Stimulated activated CD4-positive, alpha-beta T cell treated with anti-CD3 and anti-CD28 coated beads, Interleukin-4, amount 100 ng/mL, for 48 hours (primary cell): ENCODE measurements at regions not wholly inside any gene's neighbourhood (a gene's known extent, or its start where the extent isn't known, plus 50 kb on each side); places are given as distances from the start of the nearest gene placed in this dataset.

ENCODE experiments used
- DNase-seq, 2 donors: peaks; one replicate each; pipeline ENCODE4 v3.0.0-alpha.2; 2020; ENCODE audit warnings: low read depth in 2 of 2

DNA sequence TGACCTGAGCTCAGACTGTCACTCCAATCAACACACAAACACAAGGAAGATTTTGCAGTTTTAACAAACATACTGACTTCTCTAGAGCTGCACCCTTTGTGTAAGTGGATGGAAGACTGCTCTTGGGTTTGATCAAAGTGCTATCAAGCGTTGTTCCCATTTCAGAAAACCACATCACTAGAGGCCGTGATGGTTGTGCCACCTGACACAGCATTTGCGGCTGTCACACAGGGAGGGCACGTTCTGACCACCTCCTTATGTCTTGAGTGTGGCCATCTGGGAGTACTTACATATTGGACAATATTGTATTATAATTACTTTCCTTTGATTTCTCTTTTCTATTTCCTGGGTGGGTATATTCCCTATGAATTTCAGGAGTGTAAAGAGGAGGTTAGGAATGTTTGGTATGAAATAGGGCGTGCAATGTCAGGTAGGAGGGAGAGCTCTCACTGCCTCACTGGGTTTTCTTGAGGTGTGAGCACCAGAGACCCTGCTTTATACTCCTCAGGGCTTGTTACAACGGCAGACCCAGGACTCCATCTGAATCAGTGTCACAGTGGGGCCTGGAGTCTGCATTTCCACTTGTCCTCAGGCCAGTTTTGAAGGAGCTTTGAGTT is 74.3 kb downstream of the SYNE3 start:
- DNase-seq = no peak

DNA sequence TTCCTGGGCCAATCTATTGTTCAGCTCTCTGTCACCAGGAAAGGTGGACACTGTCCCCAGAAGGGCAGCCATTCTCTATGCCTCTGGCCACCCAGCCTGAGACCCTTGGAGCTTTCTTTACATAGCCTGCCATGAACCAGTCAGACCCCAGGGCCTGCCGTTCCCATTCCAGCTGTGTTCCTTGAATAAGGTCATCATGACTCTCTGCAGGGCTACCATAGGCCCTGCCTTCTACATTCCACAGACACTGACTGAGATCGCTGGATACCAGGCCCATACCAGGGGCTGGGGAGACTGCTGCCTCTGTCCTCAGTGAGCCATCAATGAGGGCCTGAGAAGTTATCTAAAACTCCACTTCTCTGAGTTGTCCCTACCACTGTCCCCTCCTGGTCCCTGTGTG is 75.5 kb downstream of the SYNE3 start:
- no peak for DNase-seq

DNA sequence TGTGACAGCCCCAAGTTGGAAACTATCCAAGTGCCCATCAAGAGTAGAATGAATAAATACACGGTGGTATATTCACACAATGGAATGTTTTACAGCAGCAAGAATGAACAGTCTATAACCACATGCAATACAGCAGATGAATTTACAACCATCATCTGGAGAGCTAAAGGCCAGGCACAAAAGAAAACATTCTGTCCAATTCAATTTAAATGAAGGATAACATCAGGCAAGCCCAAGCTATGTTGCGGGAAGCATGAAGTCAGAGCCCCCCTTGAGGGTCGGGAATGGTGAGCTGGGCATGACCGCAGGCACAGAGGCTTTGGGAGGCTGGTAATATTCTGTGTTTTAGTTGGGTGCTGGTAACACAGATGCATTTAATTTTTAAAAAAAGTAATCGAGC is 76.0 kb downstream of the SYNE3 start:
- DNase-seq = no peak

DNA sequence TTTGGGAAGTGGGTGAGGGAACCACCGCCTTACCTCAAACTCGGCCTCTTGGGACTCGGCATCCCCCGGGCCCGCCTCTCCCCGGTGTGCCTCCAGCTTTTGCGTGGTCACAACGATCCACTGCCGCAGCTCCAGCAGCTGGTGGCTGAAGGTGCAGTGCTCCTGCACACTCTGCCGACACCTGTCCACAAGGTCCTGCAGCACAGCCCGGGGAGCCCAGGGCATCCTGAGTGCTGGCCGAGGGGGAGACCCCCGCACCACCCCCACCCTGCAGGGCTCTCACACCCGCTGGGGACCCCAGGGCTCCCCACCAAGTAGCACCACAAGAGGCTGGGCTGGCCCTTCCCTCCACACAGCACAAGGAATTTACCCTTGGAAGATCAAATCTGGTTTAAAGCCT is 76.6 kb downstream of the SYNE3 start:
- DNase-seq = no peak

GRCh38 chr14:95437715-95438114 is 78.7 kb downstream of the SYNE3 start:
- no peak for DNase-seq

DNA sequence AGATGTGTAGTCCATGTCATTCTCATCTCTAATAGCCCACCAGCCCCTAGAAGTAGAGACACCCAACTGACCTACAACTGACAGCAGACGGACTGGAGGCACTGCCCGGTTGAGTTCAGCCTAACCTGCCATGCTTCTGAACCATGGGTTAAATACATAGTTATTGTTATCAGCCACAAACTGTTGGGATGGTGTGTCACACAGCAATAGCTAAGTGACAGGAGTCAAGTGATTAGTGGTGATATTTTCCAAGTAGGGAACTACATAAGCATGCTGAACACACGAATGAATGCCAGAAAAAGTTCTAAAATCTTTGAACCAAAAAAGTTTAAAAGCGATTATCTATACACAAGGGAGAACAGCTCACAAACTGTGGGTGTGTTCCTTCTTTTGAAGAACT is 80.1 kb downstream of the SYNE3 start:
- DNase-seq = no peak

DNA sequence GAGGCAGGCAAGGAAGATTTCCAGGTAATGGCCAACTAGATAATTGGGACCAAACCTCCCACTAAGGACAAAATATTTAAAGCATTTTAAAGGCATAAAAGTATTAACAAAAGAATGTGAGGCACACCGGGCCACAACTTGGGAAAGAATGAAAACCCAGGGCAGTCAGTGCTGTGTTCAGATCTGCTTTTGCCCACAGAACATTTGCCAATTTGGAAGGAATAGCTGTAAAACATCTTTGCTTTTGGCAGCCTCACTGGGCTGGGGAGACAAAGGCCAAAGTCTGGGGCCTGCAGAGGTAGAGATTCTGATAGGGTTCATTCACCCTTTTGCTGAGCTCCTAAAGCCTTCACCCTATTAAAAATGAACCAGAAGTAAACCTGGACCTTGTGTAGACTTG is 82.3 kb downstream of the SYNE3 start:
- no peak for DNase-seq

DNA sequence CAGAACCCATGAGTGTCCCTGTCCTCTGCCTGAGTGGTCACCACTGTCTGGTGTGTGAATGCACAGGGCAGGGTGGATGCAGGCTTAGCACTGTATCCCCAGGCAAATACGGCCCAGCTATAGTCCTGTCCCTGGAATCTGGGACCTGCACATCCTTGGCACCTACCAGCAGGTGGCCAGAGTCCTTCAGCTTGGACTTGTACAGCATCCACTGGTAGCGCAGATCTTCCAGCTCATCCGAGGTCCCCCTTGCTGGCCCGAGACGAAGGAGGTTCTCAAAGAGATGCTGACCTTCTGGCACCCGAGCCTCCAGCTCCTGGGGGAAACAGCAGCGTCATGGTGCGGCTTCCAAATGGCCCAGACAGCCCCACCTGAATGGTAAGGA is 83.4 kb downstream of the SYNE3 start:
- no peak for DNase-seq

DNA sequence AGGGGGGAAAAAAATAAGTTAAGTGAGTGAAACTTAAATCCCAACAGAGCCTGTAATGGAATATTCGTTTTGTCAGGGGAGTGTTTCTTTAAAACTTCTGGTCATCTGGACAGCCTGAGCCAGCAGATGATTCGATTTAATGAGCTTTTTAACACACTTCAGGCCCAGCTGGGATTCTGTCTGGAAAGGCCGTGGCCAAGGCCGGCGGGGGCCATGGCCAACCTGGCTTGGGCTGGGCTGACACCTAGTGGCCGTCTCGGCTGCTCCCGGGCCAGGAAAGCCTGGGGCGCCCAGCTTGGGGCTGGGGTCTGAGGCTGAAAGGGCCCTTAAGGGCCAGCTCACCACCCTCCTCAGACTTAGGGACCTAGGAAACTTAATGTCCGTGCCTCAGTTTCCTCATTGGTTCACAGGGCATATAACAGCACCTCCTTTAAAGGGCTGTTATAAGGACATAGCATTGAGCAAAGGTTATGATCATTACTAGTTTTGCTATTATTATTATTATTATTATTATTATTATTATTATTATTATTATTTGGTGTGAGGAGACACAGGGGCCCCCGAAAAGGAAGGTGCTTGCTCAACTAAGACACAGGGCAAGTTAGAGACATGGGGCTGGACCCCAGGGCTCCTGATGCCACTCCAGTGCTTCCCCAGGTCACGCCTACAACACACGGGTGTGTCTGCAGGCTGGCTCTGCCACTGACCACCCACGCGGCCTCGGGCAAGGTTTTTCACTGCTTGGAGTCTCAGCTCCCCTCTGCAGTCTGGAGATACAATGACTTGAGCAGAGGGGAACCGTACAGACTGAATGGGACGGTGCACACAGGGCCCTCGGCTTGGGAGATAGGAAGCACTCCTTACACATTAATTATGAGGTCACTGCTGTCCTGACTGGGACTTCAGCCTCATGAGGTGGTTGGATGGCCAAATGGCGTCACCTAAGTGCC is 84.0 kb downstream of the SYNE3 start:
- no peak for DNase-seq

DNA sequence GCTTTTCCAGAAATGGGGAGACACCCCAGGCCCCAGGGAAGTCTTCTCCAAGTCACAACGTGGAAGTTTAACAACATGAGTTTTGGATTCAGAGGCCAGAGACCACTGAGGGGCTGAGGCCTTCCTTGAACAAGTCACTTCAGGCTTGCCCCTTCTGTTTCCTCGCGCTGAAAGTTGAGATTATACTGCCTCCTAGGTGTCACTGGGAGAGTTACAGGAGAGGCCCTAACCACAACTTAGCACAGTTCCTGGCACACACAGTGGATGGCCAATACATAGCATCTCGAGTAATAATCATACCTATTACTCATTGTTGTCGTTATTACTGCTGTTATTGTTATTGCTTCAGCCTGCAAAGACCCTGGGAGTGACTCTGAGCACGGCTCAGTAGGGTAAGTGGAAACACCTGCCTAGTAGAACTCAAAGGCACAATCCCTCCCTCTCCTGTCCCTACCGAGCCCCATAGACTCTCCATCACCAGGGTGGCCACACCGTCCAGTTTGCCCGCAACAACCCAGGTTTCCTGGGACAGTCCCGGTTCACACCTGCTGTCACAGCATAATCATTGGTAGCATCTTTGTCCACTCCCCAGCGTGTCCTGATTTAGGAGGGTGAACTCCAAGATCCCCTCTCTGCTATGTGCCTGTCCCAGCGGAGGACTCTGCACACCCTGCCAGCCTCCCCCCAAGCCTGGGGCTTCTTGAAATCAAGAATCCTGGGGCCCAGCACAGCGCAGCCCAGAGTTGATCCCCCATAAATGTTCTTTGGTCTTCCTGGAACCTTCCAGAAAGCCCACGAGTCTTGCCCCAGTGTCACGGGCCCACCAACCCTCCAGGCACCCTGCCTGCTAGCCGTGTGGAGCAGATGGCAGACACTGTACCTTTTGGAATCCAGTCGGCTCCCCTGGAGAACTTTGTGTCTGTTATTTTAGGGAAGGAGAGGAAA is 85.0 kb downstream of the SYNE3 start:
- no peak for DNase-seq

DNA sequence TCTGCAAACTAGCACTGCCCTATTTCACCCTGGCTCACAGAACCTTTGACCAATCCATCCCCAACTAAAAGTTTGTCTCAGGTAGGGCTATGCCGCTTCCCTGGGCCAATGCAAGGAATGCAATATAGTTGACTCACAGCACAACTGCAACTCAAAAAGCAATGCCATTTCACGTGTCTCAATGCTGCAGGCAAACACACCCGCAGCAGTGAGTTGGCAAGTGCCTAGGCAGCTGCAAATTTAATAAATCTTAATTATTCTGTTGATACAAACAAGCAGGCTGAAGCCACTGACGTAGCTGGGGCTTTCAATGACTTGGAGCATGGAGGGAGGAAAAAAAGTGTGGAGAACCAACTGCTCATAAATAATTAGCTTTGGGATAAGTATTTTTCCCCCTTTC is 87.9 kb downstream of the SYNE3 start:
- no peak for DNase-seq

- DNase-seq = no peak
Observed at GRCh38 chr14:95426116-95426475, 90.4 kb downstream of the SYNE3 start.

- no peak for DNase-seq
Observed at GRCh38 chr14:95425369-95426115, 90.9 kb downstream of the SYNE3 start.

GRCh38 chr14:95424529-95424928 is 91.9 kb downstream of the SYNE3 start:
- DNase-seq = no peak

GRCh38 chr14:95421741-95422140 is 94.7 kb downstream of the SYNE3 start:
- DNase-seq = no peak

DNA sequence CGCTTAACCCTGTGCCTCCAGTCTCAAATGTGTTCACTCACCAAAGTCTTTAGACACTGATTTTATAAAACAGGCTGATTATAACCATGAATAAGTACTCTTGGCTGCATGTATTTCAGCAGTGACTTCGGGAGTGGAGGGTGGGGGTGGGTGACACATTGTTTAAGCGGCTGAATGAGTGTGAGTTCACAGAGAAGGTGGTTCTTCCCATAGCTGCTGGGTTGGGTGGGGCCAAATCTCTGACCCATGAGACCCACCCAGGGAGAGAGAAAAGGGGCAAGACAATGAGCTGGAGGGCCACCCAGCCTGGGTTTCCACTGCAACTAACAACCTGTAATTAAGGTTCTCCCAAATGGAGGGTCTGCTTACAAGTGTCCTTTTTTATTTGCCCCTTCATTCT is 96.4 kb downstream of the SYNE3 start:
- no peak for DNase-seq

GRCh38 chr14:95419569-95419968 is 96.9 kb downstream of the SYNE3 start:
- DNase-seq = no peak

DNA sequence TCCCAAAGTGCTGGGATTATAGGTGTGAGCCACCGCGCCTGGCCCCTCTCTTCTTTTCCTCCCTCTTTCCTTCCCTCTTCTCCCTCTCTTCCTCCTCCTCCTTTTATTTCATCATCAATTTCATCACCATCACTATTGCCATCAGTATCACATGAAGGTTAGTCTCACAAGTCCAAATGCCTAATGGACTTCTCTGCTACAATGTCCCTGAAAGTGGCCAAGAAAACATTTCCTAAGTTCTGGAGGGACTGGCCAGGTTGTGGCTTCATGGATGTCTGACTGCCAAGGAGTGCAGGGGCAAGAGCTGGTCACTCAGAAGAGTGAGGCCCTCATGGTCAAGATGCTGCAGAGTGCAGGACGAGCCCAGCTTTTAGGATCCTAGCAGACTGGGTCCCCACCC is 97.6 kb downstream of the SYNE3 start:
- no peak for DNase-seq

DNA sequence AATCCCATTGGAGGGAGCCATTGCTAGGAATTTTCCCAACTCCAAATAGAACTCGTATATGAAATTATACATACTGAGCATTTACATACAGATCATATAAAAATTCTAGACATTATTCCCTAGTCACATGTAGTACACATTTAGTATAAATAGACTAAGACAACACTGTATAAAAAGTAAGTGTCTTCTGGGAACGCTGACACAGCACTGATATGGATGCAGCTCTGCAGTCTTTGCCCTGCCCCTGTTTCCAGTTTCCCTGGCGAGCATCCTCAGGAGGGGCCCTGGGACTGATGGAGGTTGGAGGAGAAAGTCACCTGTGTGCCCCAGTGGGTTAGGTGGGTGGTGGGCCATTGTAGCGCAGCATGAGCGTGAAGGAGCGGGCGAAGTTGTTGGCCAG is 97.8 kb upstream of the CLMN start:
- no peak for DNase-seq

DNA sequence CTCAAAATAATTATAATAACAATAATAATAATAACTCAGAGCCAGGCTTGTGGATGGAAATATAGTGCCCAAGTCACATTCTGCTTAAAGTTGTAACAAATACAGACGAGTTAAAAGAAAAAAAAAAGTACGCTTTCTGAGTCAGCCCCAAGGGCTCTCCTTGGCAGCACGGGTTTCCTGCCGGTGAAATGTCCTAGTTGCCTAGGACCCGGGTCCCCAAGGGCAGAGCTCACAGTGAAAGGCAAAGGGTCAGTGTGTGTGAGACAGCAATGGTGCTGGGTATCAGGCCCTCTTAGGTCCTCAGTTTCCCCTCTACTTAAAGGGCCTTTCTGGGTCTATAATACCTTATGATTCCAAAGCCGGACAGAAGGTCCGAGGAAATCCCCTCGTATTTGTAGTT is 96.3 kb upstream of the CLMN start:
- no peak for DNase-seq

- DNase-seq = no peak
Observed at GRCh38 chr14:95413289-95414215, 93.8 kb upstream of the CLMN start.
